Tongue (tissue), 1 donor: ENCODE measurements at regions not wholly inside any gene's neighbourhood (a gene's known extent, or its start where the extent isn't known, plus 50 kb on each side); places are given as distances from the start of the nearest gene placed in this dataset.
"Not testable (repeated sequence)": the region's sequence is repeated elsewhere in the genome, so short reads cannot be mapped to it uniquely, and the experiment has no call there.

ENCODE experiments used
- DNase-seq: peaks from one replicate; pipeline ENCODE4 v3.0.0-alpha.2; 2015

DNA sequence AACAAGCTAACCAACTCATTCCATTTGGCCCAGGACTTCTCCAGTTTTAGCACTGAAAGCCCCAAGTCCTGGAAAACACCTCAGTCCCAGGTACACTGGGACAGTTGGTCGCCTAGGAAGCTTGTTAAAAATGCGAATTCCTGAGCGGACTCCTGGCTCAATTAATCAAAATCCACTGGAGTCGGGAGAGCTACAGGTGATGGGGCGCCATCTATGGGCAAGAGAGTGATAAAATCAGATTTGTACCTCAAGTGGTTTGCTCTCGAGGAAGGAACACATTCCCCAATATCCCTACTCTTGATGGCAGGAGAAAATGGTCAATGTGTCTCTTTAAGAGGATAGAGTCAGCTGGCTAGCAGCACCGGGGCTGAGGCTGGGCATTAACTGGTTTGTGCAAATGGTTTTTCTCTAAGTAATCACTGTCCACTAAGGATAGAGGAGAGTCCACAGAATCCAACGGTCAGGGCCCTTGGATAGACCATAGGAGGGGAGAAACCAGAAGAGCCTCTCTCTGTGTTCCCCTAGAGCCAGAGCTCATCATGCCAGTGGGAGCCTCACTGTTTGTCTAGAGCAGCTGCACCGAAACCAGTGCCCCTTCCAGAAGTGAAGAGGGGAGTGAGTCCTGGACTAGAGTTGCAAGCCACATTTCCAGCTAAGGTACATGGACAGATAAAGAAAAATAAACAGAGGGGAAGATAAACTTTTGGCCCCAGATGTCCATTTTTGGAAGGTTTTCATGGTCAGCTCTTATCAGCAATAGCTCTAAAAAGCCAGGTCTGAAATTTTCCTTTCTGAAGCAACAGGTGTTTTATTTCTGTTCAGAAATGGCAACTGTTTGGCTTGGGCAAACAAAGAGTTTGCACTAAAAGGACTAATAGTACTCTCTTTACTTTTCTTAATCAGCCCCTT, 148.5 kb downstream of the TENT5C start:
- peak; percentile 86 for DNase-seq

DNA sequence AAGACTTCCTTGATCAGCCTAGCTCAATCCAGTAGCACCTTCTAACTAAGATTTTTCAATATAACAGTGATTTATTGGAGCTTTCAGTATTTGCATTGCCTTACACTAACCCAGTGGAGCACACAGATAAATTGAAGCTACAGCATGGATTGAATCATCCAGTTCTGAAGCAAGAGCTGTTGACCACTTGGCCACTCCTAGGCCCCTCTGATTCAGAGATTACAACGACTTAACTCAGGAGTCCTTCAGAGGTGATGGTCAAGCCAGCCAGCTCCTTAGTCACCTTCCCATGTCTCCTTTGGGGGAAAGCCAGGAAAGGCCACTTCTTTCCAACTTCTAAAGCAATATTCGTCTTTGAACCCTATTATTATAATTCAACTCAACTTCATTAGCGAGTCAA, 151.8 kb downstream of the TENT5C start:
- DNase-seq, result no peak

DNA sequence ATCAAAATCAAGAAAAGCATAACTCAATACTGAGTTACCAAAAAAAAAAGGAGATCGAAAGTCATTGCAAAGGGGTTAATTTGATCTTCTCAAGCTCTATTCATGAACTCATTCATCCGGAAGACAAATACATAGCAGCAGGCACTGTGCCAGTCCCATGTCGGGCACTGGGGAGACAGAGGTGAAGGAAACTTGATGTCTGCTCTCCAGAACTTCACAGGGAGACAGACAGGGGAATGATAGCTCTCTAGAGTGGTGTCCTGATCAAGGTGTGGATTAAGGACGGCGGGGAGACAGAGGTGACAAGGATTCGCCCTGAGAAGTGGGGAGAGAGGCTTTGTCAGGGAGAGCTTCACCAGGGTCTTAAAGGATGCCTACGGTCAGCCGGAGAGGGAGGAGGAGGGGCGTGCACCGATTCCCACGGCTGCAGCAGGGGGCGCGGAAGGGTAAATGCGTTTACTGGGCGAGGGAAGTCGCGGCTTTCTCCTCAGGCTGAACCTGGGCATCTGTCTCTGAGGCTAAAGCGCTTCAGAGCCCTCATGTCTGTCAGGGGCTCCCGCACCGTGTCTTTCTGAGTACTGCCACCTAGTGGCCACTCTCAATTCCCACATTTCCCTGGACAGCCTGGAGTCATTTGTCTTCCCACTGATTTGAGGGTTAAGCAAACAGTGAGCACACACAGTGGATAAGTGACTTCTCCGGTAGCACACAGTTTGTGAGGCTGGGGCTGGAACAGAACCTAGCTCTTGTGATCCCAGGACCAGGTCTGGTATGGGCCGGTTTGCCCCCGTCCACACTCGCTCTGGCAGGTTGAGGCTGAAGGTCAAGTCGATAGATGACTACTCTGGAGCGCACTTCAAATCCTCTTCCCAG, 152.8 kb downstream of the TENT5C start:
- DNase-seq, result peak; percentile 93

DNA sequence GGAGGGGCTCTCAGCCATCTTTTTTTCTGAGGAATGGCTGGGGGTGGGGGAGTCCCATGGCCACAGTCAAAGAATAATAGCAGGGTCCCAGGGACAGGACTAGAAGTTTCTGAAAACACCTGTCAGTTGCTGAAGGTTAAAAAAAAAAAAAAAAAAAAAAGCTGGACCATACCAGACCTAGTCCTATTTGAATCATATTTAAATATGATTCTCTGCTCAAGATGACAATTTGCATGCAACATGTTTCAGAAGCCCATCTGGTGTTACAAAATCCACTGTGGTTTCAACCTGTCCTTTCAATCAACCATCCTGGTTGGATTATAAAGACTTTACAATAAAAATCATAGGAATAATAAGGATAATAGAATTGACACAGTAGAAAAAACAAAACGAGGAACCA, 153.7 kb downstream of the TENT5C start:
- no peak for DNase-seq

DNA sequence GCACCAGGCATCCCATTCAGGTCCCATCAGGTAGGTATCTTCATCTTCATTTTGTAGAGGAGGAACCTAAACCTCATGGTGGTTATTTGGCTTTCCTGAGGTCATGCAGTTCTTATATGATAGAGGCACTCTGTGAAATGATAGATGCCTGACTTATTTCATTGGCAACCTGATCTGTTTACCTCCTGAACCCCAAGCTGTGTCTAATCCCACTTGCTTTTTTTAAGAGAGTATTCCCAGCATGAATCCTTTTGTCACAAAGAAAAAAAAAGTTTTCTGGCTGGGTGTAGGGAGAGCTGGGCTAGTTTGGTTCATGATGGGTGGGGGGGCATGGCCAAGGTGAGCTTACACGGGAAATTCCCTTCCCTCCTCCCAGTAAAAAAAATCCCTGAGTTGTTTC, 154.2 kb downstream of the TENT5C start:
- no peak for DNase-seq

DNA sequence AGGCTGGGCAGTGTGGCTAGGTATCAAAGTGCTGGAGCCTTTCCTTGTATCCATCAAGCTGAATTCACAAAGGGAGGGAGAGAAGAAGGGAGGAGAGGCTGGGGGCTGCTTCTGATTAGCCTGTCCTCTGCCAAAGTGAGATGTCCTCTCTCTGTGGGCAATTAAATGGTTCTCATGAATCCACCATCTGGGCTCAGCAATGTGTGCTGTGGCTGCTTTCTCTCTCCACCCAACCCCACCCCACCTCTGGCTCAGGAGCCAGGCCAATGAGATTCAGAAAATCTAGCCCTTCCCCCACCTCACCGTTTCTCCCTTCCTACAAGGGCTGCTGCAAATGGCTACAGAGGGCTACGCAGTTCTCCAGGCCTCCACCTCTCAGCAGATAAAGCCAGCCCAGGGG, 154.6 kb downstream of the TENT5C start:
- no peak for DNase-seq

DNA sequence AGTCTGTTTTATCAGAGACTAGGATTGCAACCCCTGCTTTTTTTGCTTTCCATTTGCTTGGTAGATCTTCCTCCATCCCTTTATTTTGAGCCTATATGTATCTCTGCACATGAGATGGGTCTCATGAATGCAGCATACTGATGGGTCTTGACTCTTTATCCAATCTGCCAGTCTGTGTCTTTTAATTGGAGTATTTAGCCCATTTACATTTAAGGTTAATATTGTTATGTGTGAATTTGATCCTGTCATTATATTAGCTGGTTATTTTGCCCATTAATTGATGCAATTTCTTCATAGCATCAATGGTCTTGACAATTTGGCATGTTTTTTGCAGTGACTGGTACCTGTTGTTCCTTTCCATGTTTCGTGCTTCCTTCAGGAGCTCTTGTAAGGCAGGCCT, 161.7 kb downstream of the GDAP2 start:
- DNase-seq, result not testable (repeated sequence)

DNA sequence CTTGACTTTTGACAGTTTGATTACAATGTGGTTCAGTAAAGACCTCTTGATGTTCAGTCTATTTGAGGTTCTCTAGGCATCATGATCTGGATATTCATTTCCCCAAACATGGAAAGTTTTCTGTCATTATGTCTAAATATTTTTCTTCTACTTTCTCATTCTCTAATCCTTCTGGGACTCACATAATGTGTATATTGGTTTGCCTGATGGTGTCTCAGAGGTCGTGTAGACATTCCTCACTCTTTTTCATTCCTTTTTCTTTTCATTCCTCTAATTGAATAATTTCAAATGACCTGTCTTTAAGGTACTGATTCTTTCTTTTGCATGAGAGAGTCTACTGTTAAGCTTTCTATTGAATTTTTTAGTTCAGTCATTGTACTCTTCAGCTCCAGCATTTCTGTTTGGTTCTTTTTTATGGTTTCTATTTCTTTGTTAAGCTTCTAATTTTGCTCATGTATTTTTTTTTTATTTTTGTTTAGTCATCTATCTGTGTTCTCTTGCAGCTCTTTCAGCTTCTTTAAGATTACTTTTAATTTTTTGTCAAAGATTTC, 158.4 kb downstream of the GDAP2 start:
- DNase-seq, result no peak

DNA sequence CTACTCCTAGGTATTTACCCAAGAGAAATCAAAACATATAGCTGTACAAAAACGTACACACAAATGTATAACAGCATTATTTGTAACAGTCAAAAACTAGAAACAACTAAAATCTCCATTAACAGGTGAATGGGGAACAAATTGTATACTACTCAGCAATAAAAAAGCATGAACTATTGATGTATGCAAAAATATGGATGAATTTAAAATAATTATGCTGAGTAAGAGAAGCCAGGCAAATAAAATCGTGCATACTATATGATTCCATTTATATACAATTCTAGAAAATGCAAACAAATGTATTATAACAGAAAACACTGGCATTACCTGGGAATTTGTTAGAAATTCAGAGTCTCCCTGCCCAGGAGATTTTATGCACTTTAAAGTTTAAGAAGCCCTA, 150.1 kb downstream of the GDAP2 start:
- DNase-seq, result no peak

DNA sequence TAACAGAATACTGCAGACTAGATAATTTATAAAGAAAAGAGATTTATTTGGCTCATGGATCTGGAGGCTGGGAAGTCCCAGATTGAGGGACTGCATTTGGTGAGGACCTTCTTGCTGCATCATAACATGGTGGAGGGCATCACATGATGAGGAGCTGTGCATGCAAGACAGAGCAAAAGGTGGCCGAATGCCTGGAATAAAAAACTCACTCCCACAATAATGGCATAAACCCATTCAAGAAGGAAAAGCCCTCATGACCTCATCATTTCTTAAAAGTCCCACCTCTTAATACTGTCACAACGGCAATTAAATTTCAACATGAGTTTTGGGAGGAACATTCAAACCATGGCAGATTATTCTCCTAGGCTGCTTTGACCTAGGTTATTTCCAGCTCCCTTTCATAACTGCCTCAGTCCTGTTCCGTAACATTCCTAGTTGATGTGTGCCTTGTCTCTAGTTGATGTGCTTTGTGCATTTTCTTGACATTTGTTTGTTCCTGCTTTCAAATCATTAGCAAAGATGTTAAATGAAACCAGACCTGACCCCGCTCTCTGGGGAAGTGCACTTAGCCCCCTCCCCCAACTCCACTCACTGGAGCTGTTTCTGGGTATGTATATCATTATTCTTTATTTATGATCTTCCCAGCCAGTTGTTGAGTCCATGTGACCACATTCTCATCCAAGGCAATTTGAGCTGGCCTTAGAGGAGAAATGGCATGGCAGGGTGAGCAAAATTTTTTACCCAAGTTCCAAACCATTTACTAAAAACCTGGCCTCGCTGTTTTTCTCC, 148.5 kb downstream of the GDAP2 start:
- peak; percentile 82 for DNase-seq

DNA sequence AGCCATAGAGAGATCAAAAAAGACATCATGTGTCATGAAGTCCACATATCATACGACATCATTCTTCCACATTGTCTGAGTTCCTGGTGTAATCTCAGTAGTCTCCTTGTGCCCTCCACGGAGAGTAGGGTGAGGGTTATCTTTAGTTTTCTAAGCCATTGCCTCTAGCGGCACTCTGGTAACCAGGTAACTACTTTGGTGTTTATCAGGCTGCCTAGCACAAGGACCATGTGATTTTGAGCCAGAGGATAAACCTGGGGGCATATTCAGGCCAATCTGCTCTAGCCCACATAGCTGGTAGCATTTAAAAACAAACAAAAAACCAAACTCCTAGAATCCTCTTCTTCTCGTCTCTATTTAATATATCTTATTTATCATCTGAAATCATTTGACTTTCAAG, 147.4 kb downstream of the GDAP2 start:
- DNase-seq, result no peak

DNA sequence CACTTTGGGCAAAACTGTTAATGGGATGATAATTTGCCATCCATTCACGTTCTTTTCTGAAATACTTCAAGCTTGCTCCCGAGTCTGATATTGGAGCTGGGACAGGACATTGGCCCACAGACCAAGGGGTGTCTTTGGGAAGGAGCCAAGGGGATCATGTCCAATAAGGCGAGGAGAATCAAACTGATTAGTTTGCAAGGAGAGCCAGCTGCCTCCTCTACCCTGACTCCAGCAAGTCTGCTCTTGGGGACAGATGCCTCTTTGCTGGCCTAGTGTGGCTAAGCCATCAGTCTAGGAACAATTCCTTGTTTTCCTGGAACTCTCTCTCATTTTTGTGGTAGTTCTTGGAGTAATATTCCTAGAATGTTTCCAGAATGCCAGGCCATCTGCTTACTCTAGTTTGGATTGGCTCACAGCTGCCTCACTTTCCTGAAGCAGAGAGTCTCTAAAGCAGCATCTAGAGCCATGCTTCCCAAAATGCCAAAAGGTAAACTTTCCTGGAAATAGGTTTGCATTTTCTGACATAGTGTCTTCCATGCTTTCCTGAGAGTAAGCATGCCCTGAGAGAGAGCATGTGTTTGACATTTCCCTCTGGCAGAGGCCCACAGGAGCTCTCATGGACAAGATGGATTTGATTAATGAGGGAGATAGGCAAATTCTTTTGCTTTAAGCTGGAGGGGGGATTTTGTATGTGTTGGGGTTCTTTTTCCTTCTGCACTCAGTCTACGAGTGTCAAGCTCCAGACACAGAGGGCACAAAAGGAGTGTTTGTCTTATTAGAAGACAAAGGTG, 145.6 kb downstream of the GDAP2 start:
- DNase-seq, result peak; percentile 83

DNA sequence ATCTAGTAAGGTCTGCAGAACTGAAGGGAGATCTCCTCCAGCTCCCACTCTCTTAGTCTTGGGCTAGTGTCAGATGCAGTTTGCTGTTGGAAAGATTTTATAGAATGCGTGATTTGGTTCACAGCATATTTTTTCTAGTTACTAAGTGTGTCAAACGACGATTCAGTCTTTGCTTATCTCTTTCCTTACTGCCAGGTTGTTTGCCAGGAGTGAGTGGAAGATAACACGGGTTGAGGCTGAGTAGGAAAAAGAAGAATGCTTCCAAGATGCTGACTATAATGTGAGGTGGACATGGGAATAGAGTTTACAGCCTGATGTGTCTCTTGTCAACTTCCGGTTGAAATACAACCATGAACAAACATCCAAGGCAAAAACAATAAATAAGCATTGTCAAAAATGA, 141.4 kb downstream of the GDAP2 start:
- DNase-seq, result no peak

DNA sequence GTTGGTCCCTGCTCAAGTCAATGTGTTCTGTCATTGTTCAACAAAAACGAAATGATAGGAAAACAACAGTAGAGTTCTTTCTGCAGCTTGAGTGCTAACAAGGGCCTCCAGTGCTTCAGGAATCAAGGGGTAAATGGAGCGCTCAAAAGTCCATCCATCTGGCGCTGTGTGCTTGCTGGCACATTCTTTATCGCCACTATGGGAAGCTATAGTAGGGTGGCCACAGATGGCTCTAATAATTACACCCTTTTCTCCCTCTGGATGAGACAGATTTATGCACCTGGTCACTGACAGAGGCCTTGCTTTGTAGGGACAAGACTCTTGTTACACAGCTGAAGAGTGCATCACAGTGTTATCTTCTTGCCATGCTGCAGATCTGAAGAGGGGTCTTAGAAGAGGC, 136.0 kb downstream of the GDAP2 start:
- DNase-seq, result no peak

DNA sequence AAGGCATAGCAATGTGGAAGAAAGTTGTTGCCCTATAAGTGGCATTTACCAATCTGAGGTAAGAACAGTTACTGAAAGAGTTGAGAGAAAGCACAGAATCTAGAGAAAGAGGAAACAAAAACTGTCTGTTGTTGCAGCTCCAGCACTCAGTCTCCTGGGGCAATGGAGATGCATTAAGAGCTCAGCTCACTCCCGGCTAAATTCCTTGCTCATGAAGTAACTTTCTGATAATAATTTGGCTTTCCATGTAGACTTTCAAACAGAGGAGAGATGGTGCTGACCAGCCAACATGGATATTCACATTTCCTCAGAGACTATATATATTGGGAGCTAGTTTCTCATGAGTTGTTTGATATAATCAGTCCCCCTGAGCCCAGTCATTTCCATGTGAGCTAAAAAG, 135.3 kb downstream of the GDAP2 start:
- DNase-seq, result peak; percentile 44

DNA sequence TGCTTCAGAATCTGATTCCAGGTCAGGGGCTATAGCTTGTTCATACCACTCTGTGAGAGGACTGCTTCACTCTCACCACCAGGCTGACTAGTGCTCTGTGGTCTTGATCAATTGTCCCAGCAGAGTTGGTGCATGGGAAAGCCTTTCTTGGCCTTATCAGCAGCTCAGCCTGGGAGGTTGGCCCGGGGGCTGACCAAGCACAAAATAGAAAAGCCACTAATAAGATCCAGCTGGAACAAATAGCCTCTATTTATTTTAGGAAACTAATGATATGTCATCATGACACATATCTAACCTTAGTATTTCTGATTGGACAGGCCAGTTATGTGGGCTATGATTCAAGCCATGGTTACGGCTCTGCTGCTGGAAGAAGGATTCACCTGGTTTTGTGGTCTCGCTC, 134.2 kb downstream of the GDAP2 start:
- no peak for DNase-seq

DNA sequence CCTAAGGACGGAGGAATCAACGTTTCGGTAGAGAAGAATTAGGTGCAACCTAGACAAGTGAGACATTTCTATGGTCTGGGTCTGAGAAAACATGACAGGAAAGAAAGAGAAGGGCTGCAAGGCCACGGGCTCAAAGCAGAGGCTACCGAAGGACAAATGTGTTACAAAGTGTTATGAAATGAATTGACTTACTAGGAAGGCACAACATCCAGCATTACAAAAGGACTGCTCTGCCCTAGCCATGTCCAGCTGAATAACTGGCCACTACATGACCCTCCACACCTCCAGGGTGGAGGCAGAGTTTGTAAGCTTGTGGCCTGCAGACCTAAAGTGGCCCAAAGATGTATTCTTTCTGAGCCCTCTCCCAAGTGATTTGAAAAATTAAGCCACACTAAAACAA, 133.6 kb downstream of the GDAP2 start:
- no peak for DNase-seq

DNA sequence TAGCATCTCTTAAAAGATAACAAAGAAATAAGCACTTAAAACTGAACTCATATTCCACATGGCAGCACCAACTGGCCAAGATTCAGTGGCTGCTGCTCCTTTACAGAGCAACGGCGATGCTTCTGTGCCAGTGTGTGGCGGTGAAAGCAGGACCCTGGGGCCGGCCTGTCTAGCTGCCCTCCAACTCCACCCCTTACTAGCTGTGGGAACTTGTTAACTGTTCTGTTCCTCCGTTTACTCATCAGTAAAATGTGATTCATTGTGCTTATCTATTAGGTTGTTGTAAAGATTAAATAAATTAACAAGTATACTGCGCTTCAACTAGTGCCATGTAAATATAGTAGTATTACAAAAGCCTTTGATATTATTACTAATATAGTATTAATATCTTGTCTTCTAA, 133.2 kb downstream of the GDAP2 start:
- DNase-seq, result no peak

DNA sequence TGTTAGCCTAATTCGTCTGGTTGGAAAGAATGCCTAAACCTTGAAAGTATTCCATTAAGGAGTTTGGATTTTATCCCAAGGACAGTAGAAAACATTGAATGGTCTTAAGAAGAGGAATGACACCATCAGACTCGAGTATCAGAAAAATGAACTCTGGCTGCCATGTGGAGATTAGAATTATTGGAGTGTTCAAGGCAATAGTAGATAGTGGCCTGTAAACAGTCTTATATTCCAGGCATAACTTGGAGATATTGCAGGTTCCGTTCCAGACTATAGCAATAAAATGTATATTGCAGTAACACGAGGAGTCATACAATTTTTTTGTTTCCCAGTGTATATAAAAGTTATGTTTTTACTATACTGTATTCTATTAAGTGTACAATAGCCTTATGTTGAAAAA, 130.9 kb downstream of the GDAP2 start:
- no peak for DNase-seq

DNA sequence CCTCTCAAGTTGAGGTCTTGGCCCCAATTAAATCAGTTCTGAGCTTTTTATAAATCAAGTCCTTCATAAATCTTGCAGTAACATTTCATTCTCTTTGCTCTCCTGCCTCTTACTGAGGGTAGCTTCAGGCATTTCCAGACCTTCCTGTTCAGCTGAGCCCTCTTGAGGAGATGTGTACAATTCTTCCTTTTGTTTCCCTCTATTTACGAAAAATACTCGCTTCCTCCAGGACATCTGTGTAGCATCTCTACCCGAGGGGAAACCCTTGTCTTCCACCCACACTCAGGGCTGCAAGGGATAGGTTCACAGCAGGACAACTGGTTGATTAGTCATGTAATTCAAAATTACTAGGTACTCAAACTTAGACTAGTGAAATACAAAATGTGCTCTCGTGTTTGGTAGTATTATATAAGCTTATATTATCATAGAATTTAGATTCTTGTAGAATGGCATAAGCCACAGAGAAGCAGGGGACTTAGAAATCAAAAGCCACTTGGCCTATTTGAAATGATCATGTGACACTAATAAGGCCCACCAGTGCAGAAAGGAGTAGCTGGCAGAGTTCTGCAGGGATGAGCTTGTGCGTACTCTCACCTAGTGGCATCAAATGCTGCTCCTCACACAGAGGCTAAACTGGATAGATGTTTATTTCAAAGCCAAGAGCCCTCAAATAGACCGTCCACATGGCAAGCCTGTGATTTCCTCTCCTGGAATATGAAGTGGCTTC, 126.7 kb downstream of the GDAP2 start:
- no peak for DNase-seq

DNA sequence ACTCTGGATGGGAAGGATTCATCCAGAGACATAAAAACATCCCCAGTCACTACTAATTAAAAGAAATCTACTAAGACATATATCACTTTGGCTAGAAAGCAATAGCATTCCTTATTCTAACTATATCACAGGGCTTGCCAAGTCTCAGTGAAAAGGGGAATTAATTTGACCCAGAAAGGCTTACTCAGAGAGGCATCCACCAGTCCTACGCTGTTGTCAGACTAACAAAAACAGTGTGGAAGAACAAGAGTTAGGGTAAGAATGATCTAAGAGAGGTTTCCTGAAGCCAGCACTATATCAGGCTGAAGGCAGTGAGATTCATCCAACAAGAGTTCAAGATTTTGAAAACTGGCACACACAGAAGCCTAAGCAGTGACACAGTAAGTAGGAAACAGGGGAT, 126.1 kb downstream of the GDAP2 start:
- no peak for DNase-seq
